ENCODE measurements at regions not wholly inside any gene's neighbourhood (a gene's known extent, or its start where the extent isn't known, plus 50 kb on each side); places are given as distances from the start of the nearest gene placed in this dataset.

DNA sequence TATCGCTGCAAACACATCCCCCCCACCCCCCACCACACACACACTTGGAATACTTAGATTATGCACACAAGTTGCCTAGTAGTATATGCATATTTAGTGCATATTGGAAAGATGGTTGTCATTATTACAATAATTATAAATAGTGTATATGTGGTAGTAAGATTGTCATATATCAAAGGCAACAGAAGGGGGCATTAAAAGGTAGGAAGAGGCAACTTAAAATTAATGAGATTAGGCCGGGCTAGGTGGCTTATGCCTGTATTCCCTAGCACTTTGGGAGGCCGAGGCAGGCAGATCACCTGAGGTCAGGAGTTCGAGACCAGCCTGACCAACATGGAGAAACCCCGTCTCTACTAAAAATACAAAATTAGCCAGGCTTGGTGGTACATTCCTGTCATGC is 52.1 kb downstream of the GSC start:
- Histone ChIP-seq H3K36me3 (no peaks in the 10 kb centered on the region), H3K9me3 (no peaks in the 10 kb centered on the region), H3K27ac (no peak overlapping the region), H3K4me3 (no peak overlapping the region), H3K4me1 (replicated peaks) (no peaks in the 10 kb centered on the region), H3K27me3 (replicated peaks; ENCODE audit: insufficient read depth) (no peaks in the 10 kb centered on the region)
- 84% methylated on average over 5 of the region's 5 CpGs for WGBS
- DNase-seq (ENCODE audit: low spot score) = no peak
- intact Hi-C loops (cut with DNase I) = no loop called here
- TF ChIP-seq, protein P1, sequence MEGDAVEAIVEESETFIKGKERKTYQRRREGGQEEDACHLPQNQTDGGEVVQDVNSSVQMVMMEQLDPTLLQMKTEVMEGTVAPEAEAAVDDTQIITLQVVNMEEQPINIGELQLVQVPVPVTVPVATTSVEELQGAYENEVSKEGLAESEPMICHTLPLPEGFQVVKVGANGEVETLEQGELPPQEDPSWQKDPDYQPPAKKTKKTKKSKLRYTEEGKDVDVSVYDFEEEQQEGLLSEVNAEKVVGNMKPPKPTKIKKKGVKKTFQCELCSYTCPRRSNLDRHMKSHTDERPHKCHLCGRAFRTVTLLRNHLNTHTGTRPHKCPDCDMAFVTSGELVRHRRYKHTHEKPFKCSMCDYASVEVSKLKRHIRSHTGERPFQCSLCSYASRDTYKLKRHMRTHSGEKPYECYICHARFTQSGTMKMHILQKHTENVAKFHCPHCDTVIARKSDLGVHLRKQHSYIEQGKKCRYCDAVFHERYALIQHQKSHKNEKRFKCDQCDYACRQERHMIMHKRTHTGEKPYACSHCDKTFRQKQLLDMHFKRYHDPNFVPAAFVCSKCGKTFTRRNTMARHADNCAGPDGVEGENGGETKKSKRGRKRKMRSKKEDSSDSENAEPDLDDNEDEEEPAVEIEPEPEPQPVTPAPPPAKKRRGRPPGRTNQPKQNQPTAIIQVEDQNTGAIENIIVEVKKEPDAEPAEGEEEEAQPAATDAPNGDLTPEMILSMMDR (IDR thresholded peaks at IDR 0.05) = peak in 1 of 4 experiments; percentile 6
- TF ChIP-seq POLR2A (IDR thresholded peaks at IDR 0.05) (no peak), POLR2AphosphoS5 (IDR thresholded peaks at IDR 0.05) (no peak)

DNA sequence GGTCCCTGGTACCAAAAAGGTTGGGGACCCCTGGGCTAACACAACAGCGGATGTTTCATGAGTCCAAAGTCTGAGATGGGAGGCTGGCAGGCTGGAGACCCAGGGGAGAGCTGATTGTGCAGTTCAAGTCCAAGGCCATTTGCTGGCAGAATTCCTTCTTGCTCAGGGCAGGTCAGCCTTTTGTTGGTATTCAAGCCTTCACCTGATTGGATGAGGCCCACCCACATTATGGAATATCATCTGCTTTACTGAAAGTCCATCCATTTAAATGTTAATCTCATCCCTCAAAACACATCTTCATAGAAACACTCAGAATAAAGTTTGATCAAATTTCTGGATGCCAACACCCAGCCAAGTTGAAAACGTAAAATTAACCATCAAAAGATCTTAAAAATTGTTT is 52.9 kb downstream of the GSC start:
- Histone ChIP-seq H3K27ac (no peak overlapping the region), H3K36me3 (no peaks in the 10 kb centered on the region), H3K4me1 (replicated peaks) (no peaks in the 10 kb centered on the region), H3K27me3 (replicated peaks; ENCODE audit: insufficient read depth) (no peaks in the 10 kb centered on the region), H3K9me3 (no peaks in the 10 kb centered on the region), H3K4me3 (no peak overlapping the region)
- no peak for TF ChIP-seq POLR2AphosphoS5 (IDR thresholded peaks at IDR 0.05)
- TF ChIP-seq, protein P1 (IDR thresholded peaks at IDR 0.05) = no peak
- no peak for TF ChIP-seq POLR2A (IDR thresholded peaks at IDR 0.05)
- intact Hi-C loops (cut with DNase I) = no loop called here
- DNase-seq (ENCODE audit: low spot score) = no peak
- WGBS = 92% methylated on average over 2 of the region's 2 CpGs

DNA sequence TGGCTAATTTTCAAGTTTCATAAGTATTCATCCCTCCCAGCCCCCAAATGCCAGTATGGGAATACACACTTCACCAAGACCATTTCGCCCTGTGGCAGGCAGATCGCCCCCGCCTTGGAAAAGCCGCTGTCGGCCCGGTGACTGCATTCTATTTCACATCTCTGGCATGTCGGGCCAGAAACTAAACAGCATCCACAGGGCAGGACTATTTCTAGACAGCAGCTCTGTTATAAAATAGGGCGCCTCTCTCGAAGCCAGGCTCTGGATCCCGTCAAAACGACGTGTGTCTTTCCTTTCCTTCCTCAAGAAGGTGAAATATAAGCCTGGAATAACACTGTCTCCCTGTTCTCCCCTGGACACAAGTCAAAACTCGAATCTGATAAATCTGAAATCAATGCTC is 56.8 kb downstream of the GSC start:
- no peaks in the 10 kb centered on the region for H3K36me3 ChIP-seq
- DNase-seq (ENCODE audit: low spot score) = no peak
- no peaks in the 10 kb centered on the region for H3K9me3 ChIP-seq
- WGBS = 64% methylated on average over 13 of the region's 13 CpGs
- no peaks in the 10 kb centered on the region for H3K4me1 ChIP-seq (replicated peaks)
- H3K27me3 ChIP-seq (replicated peaks; ENCODE audit: insufficient read depth) = no peaks in the 10 kb centered on the region
- H3K27ac ChIP-seq = no peak overlapping the region
- no peak overlapping the region for H3K4me3 ChIP-seq
- TF ChIP-seq POLR2AphosphoS5 (IDR thresholded peaks at IDR 0.05) (no peak), POLR2A (IDR thresholded peaks at IDR 0.05) (no peak)
- TF ChIP-seq, protein P1 (IDR thresholded peaks at IDR 0.05) = no peak
- intact Hi-C loops (cut with DNase I) = no loop called here

DNA sequence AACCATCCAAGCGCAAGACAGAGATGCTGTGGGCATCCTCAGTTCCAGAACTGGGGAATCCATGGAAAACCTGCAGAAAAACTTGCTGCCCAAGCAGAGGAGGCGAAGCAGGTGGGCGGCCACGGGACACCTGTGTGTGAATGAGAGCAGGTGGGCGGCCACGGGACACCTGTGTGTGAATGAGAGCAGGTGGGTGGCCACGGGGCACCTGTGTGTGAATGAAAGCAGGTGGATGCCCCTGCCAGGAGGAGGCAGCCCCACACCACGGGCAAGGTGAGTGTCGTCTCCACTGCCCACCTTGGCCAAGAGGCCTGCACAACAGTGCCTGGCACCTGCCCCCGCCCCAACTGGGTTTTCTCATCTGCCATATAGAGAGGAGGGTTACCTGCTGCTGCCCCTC is 59.2 kb downstream of the GSC start:
- Histone ChIP-seq H3K4me3 (no peak overlapping the region), H3K9me3 (no peaks in the 10 kb centered on the region), H3K27ac (no peak overlapping the region), H3K36me3 (no peaks in the 10 kb centered on the region), H3K27me3 (replicated peaks; ENCODE audit: insufficient read depth) (no peaks in the 10 kb centered on the region), H3K4me1 (replicated peaks) (no peaks in the 10 kb centered on the region)
- WGBS = 74% methylated on average over 8 of the region's 10 CpGs
- DNase-seq (ENCODE audit: low spot score) = no peak
- TF ChIP-seq, protein P1 (IDR thresholded peaks at IDR 0.05) = no peak
- no peak for TF ChIP-seq POLR2A (IDR thresholded peaks at IDR 0.05)
- TF ChIP-seq POLR2AphosphoS5 (IDR thresholded peaks at IDR 0.05) = no peak
- intact Hi-C loops (cut with DNase I) = no loop called here

DNA sequence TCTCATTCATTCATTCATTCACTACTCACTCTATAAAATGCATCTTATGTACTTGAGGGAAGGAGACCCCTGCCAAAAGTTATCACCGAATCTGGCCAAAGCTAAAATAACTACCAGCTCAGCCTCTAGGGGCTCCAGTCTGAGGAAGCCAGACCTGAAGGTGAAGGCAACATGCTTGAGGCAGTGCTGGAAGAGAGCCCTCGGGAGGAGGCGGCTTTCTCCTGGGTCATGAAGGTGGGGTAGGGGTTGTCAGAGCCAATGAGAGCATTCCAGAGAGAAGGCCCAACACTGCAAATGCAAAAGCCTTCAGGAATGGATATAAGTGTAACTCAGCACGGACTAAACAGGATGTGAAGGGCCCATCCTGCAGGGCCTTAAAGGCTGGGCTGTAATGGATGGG is 62.4 kb downstream of the GSC start:
- intact Hi-C loops (cut with DNase I) = no loop called here
- no peak overlapping the region for H3K27ac ChIP-seq
- 67% methylated on average over 4 of the region's 4 CpGs for WGBS
- no peaks in the 10 kb centered on the region for H3K36me3 ChIP-seq
- H3K4me3 ChIP-seq = no peak overlapping the region
- no peak for DNase-seq (ENCODE audit: low spot score)
- no peaks in the 10 kb centered on the region for H3K9me3 ChIP-seq
- H3K4me1 ChIP-seq (replicated peaks) = no peaks in the 10 kb centered on the region
- H3K27me3 ChIP-seq (replicated peaks; ENCODE audit: insufficient read depth) = no peaks in the 10 kb centered on the region
- TF ChIP-seq POLR2AphosphoS5 (IDR thresholded peaks at IDR 0.05) (no peak), POLR2A (IDR thresholded peaks at IDR 0.05) (no peak)
- TF ChIP-seq, protein P1 (IDR thresholded peaks at IDR 0.05) = no peak
